ENCODE measurements at regions not wholly inside any gene's neighbourhood (a gene's known extent, or its start where the extent isn't known, plus 50 kb on each side); places are given as distances from the start of the nearest gene placed in this dataset.

GRCh38 chr6:66190858-66191257, 483.8 kb upstream of the EYS start:
- TF ChIP-seq CTCF (IDR thresholded peaks at IDR 0.05; ENCODE audit: borderline replicate concordance, extremely low read depth, low read length, poor library complexity, severe bottlenecking) (no peak), EZH2 (IDR thresholded peaks at IDR 0.05; ENCODE audit: borderline replicate concordance, low read depth, low read length, severe bottlenecking) (no peak)
